Anterior cingulate cortex (tissue), 58 donors: ENCODE measurements at regions not wholly inside any gene's neighbourhood (a gene's known extent, or its start where the extent isn't known, plus 50 kb on each side); places are given as distances from the start of the nearest gene placed in this dataset.

Source experiments
- DNase-seq, 58 donors: peaks; one replicate each; lab custom pipeline; 2025; lab: John Stamatoyannopoulos, UW

DNA sequence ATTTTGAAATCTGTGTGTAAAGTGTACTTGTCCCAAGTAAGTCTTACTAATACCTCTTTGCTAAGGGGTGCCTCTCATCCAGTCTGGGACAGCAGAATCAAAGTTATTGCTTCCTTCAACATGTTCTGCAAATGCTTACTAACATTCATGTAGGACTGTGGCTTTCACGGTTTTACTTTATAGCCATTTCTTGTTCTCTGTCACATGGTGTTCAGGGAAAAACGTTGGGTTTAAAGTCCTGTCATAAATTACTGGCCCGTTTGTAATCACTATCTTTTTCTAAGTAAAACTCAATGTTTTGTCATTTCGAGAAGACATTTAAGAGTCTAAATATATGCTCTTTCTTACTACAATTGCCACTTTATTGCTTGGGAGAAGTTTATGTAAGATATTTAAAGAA lies 321.1 kb downstream of the STIM2 start:
- no peak for DNase-seq

GRCh38 chr4:27182211-27182610 lies 321.6 kb downstream of the STIM2 start:
- no peak for DNase-seq

DNA sequence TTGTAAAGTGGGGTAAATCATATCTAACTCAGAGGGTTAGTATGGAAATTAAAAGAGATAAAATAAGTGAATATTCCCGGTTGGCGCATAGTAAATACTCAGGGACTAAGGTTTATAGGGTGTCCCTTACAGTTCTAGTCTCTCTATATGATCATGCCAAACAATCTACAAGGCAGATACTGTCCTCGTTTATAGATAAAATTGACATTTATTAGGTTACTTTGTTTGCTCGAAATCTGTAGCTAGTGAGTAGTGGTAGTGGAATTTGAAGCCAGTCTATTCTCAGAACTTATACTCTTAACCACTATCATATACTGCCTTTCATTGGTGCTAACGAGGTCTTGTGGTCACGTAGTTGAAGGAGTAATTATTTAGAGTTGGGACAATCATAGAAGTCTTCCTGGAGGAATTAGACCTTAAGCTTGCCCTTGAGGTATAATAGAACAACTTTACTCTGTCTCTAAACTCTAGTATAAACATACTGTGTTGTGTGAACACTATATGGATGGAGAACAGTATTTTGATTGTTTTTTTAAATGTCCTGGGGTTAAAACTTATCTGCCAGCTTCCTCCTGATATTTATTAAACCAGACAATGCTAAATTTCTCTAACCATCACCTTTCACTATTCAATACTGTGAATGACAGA lies 324.0 kb downstream of the STIM2 start:
- no peak for DNase-seq

GRCh38 chr4:27186710-27187109 lies 326.1 kb downstream of the STIM2 start:
- no peak for DNase-seq

- DNase-seq = no peak
These were observed 327.1 kb downstream of the STIM2 start for GRCh38 chr4:27187786-27188185.

DNA sequence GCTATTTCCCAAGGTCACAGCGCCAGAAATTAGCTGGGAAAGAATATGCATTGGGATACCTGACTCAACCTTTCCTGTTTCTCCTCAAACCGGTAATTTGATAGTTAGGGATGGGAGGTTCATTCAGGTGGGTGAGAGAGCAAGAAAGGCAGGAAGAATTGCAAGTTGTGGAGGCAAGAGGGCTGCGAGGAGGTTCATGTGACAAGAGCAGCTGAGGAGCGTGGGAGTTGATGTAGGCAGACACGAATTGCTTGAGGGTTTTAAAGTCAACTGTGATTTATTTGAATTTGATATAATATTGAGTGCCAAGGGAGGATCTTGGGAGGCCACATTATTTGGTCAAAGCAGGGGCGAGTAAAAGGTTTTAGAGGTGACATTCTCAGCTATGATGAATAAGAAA lies 329.0 kb downstream of the STIM2 start:
- DNase-seq = peak in 1 of 58 donors; percentile 27

- no peak for DNase-seq
These were observed 331.0 kb downstream of the STIM2 start for GRCh38 chr4:27191592-27191991.

- no peak for DNase-seq
These were observed 334.0 kb downstream of the STIM2 start for GRCh38 chr4:27194599-27195176.

- no peak for DNase-seq
These were observed 337.6 kb downstream of the STIM2 start for GRCh38 chr4:27198246-27198645.

GRCh38 chr4:27198971-27199370 lies 338.3 kb downstream of the STIM2 start:
- no peak for DNase-seq

DNA sequence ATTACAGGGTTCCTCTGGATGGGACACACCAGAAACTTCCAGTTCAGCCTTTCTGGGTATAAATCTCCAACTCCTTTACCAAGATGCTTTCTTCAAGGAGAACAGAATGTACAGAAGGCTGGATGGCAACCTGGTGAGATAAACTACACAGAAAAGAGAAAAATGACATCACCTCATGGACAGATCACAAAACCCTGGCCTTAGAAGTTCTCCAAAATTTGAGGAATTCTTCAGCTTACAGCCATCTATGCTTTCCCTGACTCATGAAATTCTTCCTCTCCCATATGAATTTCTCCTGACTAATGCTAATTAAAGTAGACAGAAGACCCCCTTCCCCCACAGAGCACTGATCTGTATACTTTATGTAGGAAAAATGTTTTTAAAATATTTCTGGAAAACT lies 345.4 kb downstream of the STIM2 start:
- no peak for DNase-seq

- no peak for DNase-seq
These were observed 350.3 kb downstream of the STIM2 start for GRCh38 chr4:27210956-27211355.

DNA sequence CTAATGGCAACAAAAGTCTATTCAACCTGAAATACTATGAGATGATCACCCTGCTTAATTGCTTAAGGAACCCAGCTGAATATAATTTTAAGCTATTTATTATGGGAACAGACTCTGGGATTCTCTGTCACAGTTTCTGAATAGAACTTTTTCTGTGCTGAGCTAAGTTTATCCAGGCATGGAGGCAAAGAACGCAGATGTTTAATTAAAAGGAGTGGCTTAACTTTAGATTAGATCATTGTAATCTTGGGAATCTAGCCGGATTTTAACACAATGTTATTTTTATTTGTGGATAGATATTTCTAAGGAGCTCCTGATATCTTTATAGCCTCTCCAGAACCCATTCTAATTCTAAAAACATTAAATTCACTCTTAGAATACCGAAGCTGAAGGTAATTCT lies 353.4 kb downstream of the STIM2 start:
- no peak for DNase-seq

- DNase-seq = no peak
These were observed 354.7 kb downstream of the STIM2 start for GRCh38 chr4:27215220-27215826.

GRCh38 chr4:27217261-27217769 lies 356.7 kb downstream of the STIM2 start:
- peak in 1 of 58 donors; percentile 7 for DNase-seq

GRCh38 chr4:27218013-27218412 lies 357.4 kb downstream of the STIM2 start:
- no peak for DNase-seq

DNA sequence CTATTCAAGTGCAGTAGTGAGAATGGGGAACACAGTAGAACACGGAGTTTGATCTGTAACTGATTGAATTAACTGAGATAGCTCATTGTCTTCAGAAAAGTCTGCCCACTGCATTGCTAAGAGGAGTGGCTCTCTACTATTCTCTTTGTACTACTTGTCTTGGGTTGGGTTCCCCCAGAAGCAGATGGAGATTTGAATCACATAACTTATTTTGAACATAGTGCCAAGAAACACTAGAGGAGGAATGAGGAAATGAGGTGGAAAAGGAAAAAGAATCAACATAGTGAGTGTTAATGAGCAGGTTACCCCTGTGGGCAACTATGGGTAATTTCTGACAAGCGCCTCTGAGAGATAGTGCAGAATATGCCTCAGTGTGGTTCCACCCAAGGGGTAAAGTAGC lies 362.7 kb downstream of the STIM2 start:
- DNase-seq = no peak

DNA sequence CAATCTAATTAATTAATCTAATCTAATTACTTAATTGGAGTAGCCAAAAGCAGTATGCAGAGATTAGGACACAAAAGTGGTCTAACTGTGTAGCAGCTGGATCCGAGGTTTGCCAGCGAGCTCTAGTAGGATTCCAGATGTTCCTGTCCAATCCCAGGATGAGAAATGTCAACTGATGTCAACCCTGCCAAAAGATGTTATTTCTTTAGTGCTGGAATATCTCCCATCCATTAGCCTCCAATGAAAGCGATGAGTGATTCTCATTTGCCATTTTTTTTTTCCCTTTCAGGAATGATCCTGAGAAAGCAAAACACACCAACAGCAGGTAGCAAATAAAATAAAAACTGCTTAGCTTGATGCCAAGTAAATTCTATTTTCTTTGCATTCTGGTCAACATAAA lies 372.9 kb downstream of the STIM2 start:
- DNase-seq = no peak

- DNase-seq = no peak
These were observed 373.8 kb downstream of the STIM2 start for GRCh38 chr4:27234306-27234899.

DNA sequence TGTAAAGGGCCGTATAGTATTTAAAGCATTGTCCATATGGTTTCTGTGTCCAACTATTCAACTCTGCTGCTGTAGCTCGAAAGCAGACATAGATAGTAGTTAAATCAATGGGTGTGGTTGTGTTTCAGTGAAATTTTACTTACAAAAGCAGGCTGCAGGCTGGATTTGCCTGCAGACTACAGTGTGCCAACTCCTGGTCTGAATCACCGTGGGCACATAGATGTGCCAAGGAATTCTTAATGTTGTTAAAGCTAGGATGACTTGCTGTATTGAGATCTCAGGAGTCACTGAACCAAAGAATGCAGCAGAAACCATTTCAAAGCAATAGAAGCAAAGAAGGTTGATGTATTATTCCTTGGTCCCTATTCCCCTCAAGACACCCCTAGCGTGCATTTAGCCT lies 379.0 kb downstream of the STIM2 start:
- peak in 2 of 58 donors; percentile 0 to 9 for DNase-seq

GRCh38 chr4:27242217-27242616 lies 381.6 kb downstream of the STIM2 start:
- DNase-seq = no peak

GRCh38 chr4:27245216-27245615 lies 384.6 kb downstream of the STIM2 start:
- no peak for DNase-seq
